WERI-Rb-1 (cell line): ENCODE measurements at regions not wholly inside any gene's neighbourhood (a gene's known extent, or its start where the extent isn't known, plus 50 kb on each side); places are given as distances from the start of the nearest gene placed in this dataset.
"Not testable (repeated sequence)": the region's sequence is repeated elsewhere in the genome, so short reads cannot be mapped to it uniquely, and the experiment has no call there.

Experiments
- DNase-seq: peaks from one replicate; pipeline ENCODE4 v3.0.0-alpha.2; 2020
- H3K27ac ChIP-seq: fragments of 250-450 bp; sonication (Bioruptor Pico); 2 replicates; pipeline ENCODE4 v1.5.1; 2020; ENCODE audit warnings: mild to moderate bottlenecking, moderate library complexity
- H3K27me3 ChIP-seq: fragments of 250-450 bp; sonication (Bioruptor Pico); 2 replicates; pipeline ENCODE4 v1.5.1; 2021; ENCODE audit warnings: mild to moderate bottlenecking, low read depth, moderate library complexity; ENCODE audit not compliant: insufficient read depth, severe bottlenecking
- H3K36me3 ChIP-seq: fragments of 250-450 bp; sonication (Bioruptor Pico); 2 replicates; pipeline ENCODE4 v1.5.1; 2020; ENCODE audit warnings: mild to moderate bottlenecking, moderate library complexity
- H3K4me3 ChIP-seq: 2 replicates; pipeline ENCODE4 v1.5.1; 2011; ENCODE audit warnings: low read depth, mild to moderate bottlenecking, control low read depth, low read length
- H3K9me3 ChIP-seq: fragments of 250-450 bp; sonication (Bioruptor Pico); 2 replicates; pipeline ENCODE4 v1.5.1; 2021; ENCODE audit warnings: mild to moderate bottlenecking, moderate library complexity; ENCODE audit not compliant: severe bottlenecking
- CTCF ChIP-seq: IDR thresholded peaks from 2 replicates; pipeline ENCODE4 v1.5.1; 2011; ENCODE audit warnings: low read depth, mild to moderate bottlenecking, control low read depth, inconsistent platforms, low read length

GRCh38 chr12:8373744-8374143, 82.0 kb upstream of the CLEC6A start:
- not testable (repeated sequence) for H3K4me3 ChIP-seq, H3K27ac ChIP-seq, H3K36me3 ChIP-seq, H3K27me3 ChIP-seq, H3K9me3 ChIP-seq, DNase-seq
- TF ChIP-seq CTCF, result peak; percentile 60

- not testable (repeated sequence) for H3K27ac ChIP-seq, H3K9me3 ChIP-seq, H3K4me3 ChIP-seq, H3K36me3 ChIP-seq, H3K27me3 ChIP-seq, DNase-seq
Measured at GRCh38 chr12:8375122-8375521, 80.6 kb upstream of the CLEC6A start.

- not testable (repeated sequence) for DNase-seq, H3K27me3 ChIP-seq, H3K27ac ChIP-seq, H3K4me3 ChIP-seq, H3K9me3 ChIP-seq, H3K36me3 ChIP-seq
Measured at GRCh38 chr12:8377756-8378155, 78.0 kb upstream of the CLEC6A start.

- not testable (repeated sequence) for H3K4me3 ChIP-seq, H3K27ac ChIP-seq, DNase-seq, H3K36me3 ChIP-seq, H3K27me3 ChIP-seq, H3K9me3 ChIP-seq
Measured at GRCh38 chr12:8382556-8382955, 73.2 kb upstream of the CLEC6A start.

GRCh38 chr12:8384686-8385085, 71.1 kb upstream of the CLEC6A start:
- H3K9me3 ChIP-seq, H3K27ac ChIP-seq, H3K27me3 ChIP-seq, H3K4me3 ChIP-seq, DNase-seq, H3K36me3 ChIP-seq: not testable (repeated sequence)

GRCh38 chr12:8385431-8385830, 70.3 kb upstream of the CLEC6A start:
- H3K27ac ChIP-seq, H3K4me3 ChIP-seq, H3K9me3 ChIP-seq, H3K27me3 ChIP-seq, DNase-seq, H3K36me3 ChIP-seq: not testable (repeated sequence)

GRCh38 chr12:8386661-8387060, 69.1 kb upstream of the CLEC6A start:
- DNase-seq, H3K36me3 ChIP-seq, H3K9me3 ChIP-seq, H3K27me3 ChIP-seq, H3K4me3 ChIP-seq, H3K27ac ChIP-seq: not testable (repeated sequence)

- H3K27ac ChIP-seq, DNase-seq, H3K27me3 ChIP-seq, H3K9me3 ChIP-seq, H3K36me3 ChIP-seq, H3K4me3 ChIP-seq: not testable (repeated sequence)
Measured at GRCh38 chr12:8389296-8389695, 66.5 kb upstream of the CLEC6A start.

- peak; percentile 84 for TF ChIP-seq CTCF
- not testable (repeated sequence) for H3K27ac ChIP-seq, H3K9me3 ChIP-seq, H3K36me3 ChIP-seq, H3K27me3 ChIP-seq
- DNase-seq, result peak; percentile 79
- peak overlapping the region; percentile 52 for H3K4me3 ChIP-seq
Measured at GRCh38 chr12:8390001-8390777, 65.6 kb upstream of the CLEC6A start.
